ENCODE measurements at regions not wholly inside any gene's neighbourhood (a gene's known extent, or its start where the extent isn't known, plus 50 kb on each side); places are given as distances from the start of the nearest gene placed in this dataset.

DNA sequence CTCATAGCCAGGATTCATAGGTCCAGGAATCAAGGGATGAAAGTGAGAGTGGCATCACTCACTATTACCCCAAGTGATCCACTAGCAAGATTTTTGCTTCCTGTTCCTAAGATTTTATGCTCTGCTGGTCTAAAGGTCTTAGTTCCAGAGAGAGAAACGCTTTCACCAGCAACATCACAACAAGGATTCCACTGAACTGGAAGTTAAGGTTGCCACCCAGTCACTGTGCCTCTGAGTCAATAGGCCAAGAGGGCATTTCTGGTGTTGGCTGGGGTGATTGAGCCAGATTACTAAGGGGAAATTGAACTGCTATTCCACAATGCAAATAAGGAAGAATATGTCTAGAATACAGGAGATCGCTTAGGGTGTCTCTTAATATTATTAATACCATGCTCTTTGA, 142.5 kb upstream of the ARID2 start:
- no peak for DNase-seq (ENCODE audit: low spot score)

DNA sequence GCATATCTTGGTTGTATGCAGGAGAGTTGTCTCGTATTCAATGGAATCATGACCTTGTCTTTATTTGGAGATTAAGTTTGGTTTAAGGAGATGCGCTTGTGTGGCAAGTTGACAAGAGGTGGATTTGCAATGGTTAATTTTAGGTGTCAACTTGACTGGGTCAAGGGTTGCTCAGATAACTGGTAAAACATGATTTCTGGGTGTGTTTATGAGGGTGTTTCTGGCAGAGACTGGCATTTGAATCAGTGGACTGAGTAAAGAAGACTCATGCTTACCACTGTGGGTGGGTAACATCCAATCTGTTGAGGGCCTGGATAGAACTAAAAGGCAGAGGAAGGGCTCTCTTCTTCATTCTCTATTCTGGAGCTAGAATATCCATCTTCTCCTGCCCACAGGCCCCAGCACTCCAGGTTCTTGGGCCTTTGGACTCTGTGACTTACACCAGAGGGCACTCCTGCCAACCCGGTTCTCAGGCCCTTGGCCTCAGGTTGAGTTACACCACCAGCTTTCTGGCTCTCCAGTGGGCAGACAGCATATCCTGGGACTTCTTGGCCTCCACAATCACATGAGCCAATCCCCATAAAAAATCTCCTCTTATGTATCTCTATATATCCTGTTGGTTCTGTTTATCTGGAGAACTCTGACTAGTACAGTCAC, 141.5 kb upstream of the ARID2 start:
- no peak for DNase-seq (ENCODE audit: low spot score)

DNA sequence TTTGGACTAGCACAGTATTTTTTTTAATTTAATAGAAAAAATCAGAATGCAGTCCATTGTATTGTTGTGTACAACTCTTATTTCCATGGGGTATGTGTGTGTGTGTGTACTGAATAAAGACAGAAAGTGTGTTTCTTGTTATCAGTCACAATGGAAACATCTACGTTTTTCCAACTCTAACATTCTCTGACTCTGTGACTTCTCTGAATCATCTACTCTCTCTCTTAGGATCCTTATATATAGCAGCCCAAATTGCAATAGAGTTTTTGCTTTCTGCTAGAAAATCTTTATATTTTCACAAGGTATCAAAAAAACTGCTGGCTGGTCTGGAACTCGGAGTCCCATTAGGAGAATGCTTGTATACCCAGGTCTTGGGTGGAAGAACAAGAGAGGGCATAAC, 138.9 kb upstream of the ARID2 start:
- no peak for DNase-seq (ENCODE audit: low spot score)

DNA sequence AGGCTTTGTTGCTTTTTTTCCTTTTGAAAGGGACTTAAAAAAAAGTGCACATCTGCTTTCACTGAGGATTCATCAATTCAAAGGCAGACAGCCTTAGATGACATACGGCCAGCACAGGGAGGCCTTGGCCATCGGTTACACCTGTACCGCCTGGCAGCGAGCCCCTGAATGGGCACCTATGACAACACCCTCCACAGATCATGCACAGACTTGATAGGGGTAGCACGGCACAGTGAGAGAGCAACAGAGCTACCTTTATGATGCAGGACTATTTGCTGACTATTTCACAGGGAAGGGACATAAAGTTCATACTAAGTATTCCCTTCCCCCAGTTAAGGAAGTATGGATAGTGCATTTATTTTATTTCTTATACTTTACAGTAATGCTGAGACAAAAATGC, 137.9 kb upstream of the ARID2 start:
- DNase-seq (ENCODE audit: low spot score): no peak

DNA sequence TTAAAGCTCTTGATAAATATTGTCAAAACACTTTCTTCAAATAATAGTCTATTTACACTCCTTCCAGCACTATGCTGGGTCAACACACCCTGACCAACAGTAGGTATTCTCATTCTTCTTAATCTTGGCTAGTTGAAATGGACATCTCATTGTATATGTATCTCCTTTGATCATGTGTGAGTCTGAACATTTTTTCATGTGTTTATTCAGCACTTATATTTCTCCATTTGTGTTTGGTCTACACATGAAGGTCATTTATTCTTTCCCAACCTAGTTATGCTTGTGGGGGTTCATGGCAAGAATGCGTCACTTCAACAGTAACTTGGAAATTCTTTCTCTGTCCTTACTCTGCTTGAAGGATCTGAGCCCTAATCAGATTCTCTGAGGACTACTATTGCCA, 133.1 kb upstream of the ARID2 start:
- DNase-seq (ENCODE audit: low spot score): no peak

DNA sequence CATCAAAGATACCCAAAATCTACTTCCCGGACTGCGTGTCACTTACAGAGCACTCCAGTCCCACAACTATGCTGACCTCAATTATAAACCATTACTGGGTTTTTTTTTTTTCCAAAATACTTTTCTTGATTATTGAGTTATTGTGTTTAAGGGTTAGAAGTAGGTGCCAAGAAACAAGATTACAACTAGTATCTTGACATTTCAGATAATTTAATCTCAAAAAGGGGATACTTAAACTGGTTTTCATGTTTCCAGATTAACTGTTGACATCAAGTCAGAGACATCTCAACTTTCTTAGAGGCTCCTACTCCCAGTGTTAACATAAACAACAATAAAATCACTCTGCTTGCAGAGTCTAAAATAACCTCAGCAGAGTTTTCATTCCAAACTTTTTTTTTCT, 131.2 kb upstream of the ARID2 start:
- no peak for DNase-seq (ENCODE audit: low spot score)

DNA sequence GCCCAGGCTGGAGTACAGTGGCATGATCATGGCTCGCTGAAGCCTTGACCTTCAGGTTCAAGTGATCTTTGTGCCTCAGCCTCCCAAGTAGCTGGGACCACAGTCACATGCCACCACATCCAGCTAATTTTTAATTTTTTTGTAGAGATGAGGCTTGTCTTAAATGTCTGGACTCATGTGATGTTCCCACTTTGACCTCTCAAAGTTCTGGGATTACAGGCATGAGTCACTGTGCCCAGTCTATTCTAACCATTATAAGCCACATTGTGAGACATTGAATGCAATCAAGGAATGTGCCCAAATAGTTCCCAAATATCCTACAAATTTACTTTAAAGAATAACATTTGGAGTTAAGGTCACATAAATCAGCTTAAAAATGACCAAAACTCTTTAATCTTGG, 130.7 kb upstream of the ARID2 start:
- DNase-seq (ENCODE audit: low spot score): no peak

DNA sequence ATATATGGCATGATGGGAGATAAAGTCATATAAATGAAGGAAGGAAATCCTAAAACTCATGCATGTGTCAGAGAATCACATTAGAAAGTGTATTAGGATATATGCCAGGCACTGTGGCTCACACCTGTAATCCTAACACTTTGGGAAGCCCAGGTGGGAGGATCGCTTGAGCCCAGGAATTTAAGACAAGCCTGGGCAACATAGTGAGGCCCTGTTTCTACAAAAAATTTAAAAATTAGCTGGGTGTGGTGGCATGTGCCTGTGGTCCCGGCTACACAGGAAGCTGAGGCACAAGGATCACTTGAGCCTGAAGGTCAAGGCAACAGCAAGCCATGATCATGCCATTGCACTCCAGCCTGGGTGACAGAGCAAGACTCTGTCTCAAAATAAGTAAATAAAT, 130.3 kb upstream of the ARID2 start:
- DNase-seq (ENCODE audit: low spot score): no peak

DNA sequence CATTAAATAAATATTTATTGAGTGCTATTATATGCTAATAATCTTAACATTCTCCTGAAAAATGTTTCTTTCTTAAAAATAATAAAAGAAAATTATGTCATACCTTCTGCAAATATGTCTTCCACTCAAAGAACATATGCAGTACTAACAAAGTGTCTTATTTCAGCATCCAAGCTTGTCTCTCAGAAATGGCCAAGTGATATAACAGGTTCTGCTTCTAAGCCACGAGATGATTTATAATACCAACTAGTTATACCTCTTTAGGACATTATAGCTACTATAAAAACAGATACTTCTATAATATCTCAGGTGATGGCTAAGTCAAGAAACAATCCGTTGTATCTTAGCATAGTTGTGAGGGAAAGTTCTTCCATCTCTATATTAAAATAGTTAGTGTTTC, 128.1 kb upstream of the ARID2 start:
- no peak for DNase-seq (ENCODE audit: low spot score)

DNA sequence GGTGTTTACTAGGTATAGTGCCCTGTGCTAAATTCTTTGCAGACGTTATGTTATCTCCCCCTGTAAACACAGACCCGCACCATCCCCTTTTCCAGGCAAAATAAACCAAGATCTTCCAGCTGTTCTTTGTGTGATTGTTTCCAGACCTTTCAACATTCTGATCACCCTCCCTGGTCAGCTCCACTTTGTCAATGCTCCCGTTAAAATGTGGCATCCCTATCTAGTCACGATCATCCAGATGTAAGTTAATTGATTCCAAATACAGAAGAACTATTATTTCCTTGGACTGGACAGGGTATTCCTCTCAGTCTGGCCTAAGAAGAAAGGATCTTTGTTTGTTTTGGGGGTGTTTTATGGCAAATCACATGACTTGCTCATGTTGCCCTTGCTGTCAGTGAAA, 127.6 kb upstream of the ARID2 start:
- DNase-seq (ENCODE audit: low spot score): no peak

DNA sequence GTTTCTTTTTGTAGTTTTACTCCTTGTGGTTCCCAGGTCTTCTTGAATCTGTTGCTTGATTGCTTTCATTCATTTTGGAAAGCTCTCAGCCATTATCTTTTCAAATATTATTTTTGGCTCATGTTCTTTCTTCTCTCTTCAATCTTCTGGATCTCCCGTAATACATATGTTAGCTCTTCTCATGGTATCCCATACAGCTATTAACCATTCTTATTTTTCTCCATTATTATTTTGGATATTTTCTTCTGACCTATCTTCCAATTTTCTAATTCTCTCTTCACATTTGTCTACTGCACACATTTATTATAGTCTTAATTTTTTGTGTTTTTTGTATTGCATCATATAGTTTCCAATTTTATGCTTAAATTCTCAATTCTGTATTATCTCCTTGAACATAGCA, 123.9 kb upstream of the ARID2 start:
- DNase-seq (ENCODE audit: low spot score): no peak

DNA sequence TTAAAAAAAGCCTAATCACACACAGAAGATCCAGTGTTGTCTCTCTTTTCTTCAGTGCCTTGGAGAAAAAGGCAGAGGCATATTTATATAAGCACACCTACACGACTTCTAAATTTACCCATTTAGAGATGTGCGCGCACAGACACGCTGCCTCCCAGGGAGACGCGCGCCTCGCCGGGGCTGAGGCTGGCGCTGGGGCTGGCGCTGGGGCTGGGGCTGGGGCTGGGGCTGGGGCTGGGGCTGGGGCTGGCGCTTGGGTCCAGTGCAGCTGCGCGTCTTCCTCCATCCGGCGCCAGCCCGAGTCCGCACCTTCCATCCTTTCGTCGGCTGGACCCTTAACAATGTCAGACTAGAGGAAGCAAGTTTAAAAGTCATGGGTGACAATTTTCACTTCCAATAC, 118.4 kb upstream of the ARID2 start:
- DNase-seq (ENCODE audit: low spot score): no peak

DNA sequence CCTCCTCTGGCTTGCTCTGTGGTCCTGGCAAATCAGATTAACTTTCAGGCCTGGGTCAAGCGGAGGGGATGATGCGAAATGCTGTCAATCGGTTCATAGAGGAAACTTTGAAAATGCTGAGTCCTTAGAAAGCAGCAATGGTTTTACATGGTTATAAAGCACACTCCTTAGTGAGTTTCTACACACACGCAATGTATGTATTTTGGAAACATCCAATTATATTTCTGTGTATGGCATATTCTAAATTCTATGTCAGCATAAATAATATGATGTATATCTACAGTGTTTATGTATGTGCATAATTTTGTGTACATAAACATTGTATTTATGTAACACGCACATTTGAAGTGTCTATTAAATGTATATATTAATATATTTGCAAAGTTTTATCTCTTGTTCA, 118.0 kb upstream of the ARID2 start:
- DNase-seq (ENCODE audit: low spot score): no peak

DNA sequence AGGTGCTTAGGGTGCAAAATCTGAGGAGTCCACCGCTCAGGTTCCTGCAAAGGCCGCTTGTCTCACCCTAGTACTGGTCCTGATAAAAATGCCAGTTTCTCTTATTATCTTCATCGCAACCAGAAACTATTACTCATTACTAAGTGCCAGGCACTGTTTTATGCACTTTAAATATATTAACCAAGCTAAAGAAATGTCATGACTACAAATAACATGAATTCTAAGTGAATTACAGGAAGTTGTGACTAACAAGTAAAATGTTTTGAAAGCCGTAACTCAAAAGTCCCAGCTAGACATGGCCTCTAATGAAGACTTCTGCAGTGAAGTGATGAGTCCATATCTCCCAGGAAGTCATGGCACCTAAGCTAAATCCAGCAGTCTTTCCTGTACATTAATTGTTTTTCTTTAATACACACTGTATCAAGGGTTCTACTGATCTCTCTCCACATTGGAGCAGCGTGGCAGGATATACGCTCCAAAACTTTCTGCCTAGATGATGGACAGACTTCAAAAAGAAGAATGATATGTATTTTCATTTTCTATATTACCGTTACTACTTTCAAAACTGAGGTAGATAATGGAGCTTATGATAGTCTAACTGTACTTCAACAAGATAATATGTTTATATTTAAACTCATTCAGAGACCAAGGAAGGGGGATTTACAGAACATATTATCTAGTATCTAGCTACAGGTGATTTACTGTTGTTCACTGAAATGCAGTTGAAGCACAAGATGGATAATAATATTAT, 117.3 kb upstream of the ARID2 start:
- peak; percentile 80 for DNase-seq (ENCODE audit: low spot score)

DNA sequence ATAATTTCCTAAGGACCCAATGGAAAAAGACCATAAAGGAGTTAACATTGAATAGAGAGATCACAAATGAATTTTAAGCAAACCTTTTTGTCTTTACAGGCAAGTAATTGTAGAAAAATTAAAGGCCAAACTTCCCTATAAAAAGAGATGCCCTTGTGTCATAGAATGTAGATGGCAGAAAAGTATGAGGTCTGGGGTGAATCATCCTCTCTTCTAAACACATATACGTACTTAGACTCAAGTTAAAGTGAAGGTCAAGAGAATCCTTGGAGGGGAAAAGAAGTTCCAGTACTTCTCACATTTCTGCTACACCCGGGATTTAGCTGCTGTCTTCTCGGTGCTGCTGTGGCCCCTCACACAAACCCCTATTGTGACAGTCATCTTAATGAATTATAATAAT, 116.2 kb upstream of the ARID2 start:
- peak; percentile 30 for DNase-seq (ENCODE audit: low spot score)

DNA sequence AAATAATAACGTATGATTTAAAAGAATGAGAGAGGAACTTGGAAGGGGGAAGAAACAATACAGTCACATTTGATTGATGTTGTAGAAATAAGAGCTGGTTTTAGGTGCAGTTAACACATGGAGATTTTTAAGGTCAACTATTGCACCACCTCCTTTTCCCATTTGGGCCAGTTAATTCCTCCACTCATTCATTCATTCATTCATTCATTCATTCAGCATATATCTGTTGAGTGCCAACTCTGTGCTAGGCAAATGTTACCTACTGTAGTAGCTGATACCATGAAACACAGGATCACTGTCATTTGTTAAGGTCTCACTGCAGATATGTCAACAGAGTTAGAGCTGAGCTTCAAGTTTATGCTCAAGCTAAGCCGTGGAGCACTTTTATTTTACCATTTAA, 115.7 kb upstream of the ARID2 start:
- no peak for DNase-seq (ENCODE audit: low spot score)

DNA sequence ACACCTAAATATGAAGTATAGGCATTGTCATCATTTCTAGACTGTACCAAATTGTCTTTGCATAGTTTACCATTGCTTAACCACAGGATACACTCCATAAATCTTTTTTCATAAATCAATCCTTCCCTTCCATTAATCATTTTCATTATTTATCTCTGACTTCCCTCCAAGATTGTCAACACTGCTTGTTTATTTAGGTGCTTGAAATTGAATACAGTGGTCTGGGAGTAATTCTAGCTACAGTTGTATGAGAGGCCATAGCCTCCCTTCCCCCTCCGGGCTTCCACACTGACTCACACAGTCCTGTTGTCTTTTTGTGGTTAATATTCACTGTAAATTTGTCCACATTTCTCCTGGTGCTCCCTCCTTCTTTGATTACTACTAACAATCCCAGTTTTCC, 114.2 kb upstream of the ARID2 start:
- peak; percentile 77 for DNase-seq (ENCODE audit: low spot score)

DNA sequence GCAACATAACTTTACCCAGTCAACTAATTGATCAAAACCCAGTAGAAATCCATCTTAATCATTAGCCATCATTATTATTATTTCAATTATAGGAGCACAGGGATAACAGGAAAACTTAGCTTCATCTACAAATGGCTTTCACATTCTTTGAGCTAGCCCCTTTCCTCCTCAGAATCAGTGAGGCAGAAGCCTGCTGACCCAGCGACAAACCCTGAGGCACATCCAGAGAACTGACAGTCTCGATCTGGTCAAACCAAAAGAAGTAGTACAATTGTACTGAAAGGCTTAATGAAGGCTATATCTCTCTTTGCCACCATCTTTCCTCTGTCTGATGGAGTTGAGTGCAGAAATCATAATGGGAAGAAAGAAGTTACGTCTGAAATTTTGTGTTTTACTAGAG, 109.8 kb upstream of the ARID2 start:
- no peak for DNase-seq (ENCODE audit: low spot score)

DNA sequence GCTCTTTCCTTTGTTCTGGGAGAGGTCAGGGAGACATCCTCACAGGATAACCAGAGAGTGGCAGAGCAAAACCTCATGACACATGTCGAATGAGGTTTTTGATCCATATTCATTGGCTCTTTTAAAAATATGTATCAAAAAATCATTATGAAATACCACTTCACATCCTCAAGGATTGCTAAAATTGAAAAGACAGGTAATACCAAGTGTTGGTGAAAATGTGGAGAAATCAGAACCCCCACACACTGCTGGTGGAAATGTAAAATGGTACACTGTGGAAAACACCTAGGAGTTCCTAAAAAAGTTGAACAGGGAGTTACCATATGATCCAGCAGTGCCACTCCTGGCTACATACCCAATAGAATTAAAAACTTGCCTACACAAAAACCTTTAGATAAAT, 107.8 kb upstream of the ARID2 start:
- no peak for DNase-seq (ENCODE audit: low spot score)

DNA sequence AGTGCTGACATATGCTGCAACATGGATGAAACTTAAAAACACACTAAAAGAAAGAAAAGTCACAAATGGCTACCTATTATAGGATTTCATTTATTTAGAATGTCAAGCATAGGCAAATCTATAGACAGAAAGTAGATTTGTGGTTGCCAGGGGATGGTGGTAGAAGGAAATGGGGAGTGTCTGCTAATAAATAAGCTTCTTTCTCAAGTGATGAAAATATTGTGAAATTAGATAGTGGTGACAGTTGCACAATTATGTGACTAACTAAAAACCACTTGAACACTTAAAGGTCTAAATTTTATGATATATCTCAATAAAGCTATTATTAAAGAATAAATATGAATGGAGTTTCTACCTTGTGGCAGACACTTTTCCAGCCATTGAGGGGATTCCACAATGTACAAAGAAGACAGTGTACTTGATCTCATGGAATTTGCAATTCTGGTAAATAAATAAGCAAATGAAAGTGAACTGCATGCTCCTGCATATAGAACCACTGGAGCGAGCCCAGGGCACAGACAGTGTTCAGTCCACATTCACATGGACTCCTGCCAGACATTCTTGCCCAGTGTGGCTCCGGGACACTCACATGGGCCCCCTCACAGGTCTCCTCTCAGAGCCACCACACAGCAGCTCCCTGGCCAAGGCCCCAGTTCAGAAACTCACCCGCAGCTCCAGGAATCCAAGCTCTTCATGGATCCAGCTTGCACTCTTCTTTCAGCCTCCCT, 107.1 kb upstream of the ARID2 start:
- no peak for DNase-seq (ENCODE audit: low spot score)

DNA sequence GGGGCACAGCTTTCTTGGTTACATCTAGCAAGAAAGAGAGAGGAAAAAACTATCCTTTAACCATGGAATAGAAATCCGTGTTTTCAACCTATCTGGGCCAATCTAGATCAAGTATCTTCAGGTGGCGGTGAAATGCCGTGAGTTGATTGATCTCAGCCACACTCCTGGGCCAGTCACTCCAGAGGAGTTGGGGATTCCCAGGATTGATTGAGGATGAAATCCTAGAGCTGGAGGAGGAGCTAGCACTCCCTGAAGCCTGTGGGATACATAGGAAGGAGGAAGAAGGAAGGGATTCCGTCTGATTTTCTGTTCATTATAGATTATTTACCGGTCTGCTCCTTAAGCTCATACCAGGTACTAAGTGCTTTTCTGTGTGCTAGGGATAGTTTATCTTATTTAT, 106.3 kb upstream of the ARID2 start:
- no peak for DNase-seq (ENCODE audit: low spot score)

DNA sequence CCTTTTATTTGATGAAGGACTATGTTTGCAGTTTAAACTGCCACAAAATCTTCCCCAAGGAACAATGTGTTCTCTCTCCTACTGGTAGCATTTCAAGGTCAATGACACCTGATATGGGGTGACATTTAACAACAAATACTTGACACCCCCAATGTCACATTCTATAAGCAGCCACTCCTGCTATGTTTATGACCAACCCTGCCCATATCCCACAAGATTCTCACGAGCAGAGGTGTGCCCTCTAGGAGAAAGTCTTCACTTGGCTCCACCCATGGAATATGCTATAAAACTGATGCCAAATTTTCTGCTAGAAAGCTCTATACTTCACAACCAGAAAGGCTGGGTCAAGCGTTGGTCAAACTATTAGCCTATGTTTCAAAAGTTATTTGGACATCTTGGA, 105.6 kb upstream of the ARID2 start:
- no peak for DNase-seq (ENCODE audit: low spot score)

DNA sequence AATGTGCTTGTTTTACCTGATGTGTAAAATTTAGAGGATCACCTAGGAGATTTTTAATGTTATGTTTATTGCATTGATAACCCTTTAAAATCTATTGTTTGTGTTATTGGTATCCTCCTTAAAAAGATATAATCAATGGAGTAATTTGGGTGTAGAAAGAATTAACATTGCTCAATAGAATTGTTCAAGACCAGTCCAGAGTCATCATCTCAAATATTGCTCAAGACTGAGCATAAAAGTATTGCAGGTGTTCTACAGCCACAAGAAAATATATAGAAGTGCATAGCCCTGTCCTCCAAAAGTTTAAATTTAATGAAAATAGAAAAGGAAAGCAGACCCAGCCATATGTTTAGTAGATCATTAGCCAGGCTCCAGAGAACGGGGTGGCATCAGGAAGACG, 102.5 kb upstream of the ARID2 start:
- no peak for DNase-seq (ENCODE audit: low spot score)

Measured in A172 (cell line).